ENCODE measurements at regions not wholly inside any gene's neighbourhood (a gene's known extent, or its start where the extent isn't known, plus 50 kb on each side); places are given as distances from the start of the nearest gene placed in this dataset.

DNA sequence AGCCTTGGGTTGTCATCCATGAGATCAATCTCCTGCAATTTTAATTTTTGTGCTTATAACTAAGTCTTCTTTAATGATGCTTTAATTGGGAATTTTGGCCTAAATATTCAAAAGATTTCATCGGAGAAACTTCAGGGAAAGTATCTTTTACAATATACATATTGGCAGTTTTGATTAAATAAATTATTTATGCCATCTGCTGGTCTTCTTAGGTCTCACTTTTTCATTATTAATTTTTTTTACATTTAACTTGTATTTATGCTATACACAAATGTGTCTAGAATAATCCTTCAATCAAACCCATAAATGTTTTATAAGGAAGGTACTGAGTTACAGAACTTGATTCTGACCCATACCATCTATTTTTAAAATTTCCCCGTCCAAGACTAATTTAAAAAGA, 95.1 kb upstream of the XPO1 start:
- no peak for ATAC-seq (ENCODE audit: insufficient number of reproducible peaks, low FRiP score, low read depth)
- H3K36me3 ChIP-seq = no peaks in the 10 kb centered on the region
- TF ChIP-seq, protein P1, sequence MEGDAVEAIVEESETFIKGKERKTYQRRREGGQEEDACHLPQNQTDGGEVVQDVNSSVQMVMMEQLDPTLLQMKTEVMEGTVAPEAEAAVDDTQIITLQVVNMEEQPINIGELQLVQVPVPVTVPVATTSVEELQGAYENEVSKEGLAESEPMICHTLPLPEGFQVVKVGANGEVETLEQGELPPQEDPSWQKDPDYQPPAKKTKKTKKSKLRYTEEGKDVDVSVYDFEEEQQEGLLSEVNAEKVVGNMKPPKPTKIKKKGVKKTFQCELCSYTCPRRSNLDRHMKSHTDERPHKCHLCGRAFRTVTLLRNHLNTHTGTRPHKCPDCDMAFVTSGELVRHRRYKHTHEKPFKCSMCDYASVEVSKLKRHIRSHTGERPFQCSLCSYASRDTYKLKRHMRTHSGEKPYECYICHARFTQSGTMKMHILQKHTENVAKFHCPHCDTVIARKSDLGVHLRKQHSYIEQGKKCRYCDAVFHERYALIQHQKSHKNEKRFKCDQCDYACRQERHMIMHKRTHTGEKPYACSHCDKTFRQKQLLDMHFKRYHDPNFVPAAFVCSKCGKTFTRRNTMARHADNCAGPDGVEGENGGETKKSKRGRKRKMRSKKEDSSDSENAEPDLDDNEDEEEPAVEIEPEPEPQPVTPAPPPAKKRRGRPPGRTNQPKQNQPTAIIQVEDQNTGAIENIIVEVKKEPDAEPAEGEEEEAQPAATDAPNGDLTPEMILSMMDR (IDR thresholded peaks at IDR 0.05) = no peak
- no peaks in the 10 kb centered on the region for H3K27me3 ChIP-seq (replicated peaks; ENCODE audit: insufficient read depth)
- H3K9me3 ChIP-seq = no peaks in the 10 kb centered on the region
- no peaks in the 10 kb centered on the region for H3K4me1 ChIP-seq (ENCODE audit: control insufficient read depth in 1 of 2, low read depth in 2 of 2)
- H3K27ac ChIP-seq = no peak overlapping the region
- no peak overlapping the region for H3K4me3 ChIP-seq
- no peak for DNase-seq (ENCODE audit: low spot score)

DNA sequence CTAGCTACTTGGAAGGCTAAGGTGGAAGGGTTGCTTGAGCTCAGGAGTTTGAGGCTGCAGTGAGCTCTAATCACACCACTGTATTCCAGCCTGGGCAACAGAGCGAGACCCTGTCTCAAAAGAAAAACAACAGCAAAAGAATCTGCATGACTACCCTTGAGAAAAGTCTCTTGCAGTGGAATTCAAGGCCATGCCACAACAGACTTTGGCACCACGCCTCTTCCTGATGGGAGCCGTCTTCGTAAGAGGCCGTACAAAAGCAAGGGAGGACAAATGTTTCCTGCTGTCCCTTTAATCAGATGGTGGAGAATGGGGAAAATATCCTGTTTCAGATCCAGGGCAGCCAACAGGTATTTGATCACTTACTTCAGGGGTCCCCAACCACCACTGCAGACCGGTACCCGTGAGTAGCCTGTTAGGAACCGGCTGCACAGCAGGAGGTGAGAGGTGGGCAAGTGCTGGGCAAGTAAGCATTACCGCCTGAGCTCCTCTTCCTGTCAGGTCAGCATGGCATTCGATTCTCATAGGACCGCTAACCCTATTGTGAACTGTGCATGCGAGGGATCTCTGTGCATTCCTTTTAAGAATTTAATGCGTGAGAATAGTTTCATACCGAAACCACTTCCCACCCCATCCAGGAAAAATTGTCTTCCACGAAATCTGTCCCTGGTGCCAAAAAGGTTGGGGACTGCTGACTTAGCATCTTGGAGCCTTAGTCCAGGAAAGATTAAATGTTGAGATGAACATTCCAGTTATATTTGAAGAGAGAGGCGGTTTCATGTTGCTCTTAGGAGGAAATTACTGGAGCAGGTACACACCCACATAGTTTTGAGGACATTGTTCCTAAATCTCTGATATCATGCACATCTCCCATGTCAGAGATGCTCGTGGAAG, 94.4 kb upstream of the XPO1 start:
- Histone ChIP-seq H3K4me3 (no peak overlapping the region), H3K27ac (no peak overlapping the region), H3K27me3 (replicated peaks; ENCODE audit: insufficient read depth) (no peaks in the 10 kb centered on the region), H3K9me3 (no peaks in the 10 kb centered on the region), H3K4me1 (ENCODE audit: control insufficient read depth in 1 of 2, low read depth in 2 of 2) (no peaks in the 10 kb centered on the region), H3K36me3 (no peaks in the 10 kb centered on the region)
- DNase-seq (ENCODE audit: low spot score) (no peak), ATAC-seq (ENCODE audit: insufficient number of reproducible peaks, low FRiP score, low read depth) (no peak)
- TF ChIP-seq, protein P1 (IDR thresholded peaks at IDR 0.05) = no peak

DNA sequence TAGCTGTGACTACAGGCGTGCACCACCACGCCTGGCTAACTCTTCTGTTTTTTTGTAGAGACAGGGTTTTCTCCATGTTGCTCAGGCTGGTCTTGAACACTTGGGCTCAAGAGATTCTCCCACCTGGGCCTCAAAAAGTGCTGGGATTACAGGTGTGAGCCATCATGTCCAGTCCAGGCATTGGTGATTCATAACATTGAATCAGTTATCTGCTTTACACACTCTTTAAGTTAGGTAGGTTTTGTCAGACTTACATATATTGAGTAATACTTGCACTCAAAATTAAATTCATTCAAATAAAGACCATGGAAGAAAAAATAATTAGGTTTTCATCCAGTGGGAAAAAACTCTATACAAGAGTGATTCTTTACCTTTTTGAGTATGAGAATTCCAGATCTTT, 93.2 kb upstream of the XPO1 start:
- no peaks in the 10 kb centered on the region for H3K36me3 ChIP-seq
- no peaks in the 10 kb centered on the region for H3K9me3 ChIP-seq
- ATAC-seq (ENCODE audit: insufficient number of reproducible peaks, low FRiP score, low read depth) (no peak), DNase-seq (ENCODE audit: low spot score) (no peak)
- no peak overlapping the region for H3K27ac ChIP-seq
- no peak overlapping the region for H3K4me3 ChIP-seq
- no peaks in the 10 kb centered on the region for H3K4me1 ChIP-seq (ENCODE audit: control insufficient read depth in 1 of 2, low read depth in 2 of 2)
- TF ChIP-seq, protein P1 (IDR thresholded peaks at IDR 0.05) = no peak
- H3K27me3 ChIP-seq (replicated peaks; ENCODE audit: insufficient read depth) = no peaks in the 10 kb centered on the region

DNA sequence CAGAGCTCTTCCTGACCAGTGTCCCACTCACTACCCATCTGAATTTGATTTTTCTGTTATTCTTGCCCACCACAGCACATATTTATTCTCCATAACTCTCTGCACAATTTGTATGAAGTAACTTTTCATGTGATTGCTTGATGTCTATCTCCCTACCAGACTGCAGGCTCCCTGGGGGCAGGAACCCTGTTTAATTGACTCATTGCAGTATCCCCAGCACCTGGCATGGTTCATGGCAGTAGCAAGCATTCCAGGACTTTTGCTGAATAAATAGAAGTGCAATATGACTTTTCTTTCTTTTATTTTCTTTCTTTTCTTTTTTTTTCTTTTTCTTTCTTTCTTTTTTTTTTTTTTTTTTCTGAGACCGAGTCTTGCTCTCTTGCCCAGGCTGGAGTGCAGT, 88.7 kb upstream of the XPO1 start:
- ATAC-seq (ENCODE audit: insufficient number of reproducible peaks, low FRiP score, low read depth) (no peak), DNase-seq (ENCODE audit: low spot score) (no peak)
- H3K4me3 ChIP-seq = no peak overlapping the region
- H3K36me3 ChIP-seq = no peaks in the 10 kb centered on the region
- TF ChIP-seq, protein P1 (IDR thresholded peaks at IDR 0.05) = no peak
- H3K4me1 ChIP-seq (ENCODE audit: control insufficient read depth in 1 of 2, low read depth in 2 of 2) = no peaks in the 10 kb centered on the region
- H3K27ac ChIP-seq = no peak overlapping the region
- H3K27me3 ChIP-seq (replicated peaks; ENCODE audit: insufficient read depth) = no peaks in the 10 kb centered on the region
- no peaks in the 10 kb centered on the region for H3K9me3 ChIP-seq

DNA sequence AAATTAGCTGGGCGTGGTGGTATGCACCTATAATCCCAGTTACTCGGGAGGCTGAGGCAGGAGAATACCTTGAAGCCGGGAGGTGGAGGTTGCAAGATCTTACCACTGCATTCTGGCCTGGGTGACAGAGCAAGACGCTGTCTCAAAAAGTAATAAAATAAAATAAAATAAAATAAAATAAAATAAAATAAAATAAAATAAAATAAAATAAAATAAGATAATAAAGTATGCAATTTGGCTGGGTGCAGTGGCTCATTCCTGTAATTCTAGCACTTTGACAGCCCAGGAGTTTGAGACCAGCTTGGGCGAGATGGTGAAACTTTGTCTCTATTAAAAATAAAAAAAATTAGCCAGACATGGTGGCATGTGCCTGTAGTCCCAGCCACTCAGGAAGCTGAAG, 85.6 kb upstream of the XPO1 start:
- no peaks in the 10 kb centered on the region for H3K27me3 ChIP-seq (replicated peaks; ENCODE audit: insufficient read depth)
- DNase-seq (ENCODE audit: low spot score) (no peak), ATAC-seq (ENCODE audit: insufficient number of reproducible peaks, low FRiP score, low read depth) (no peak)
- TF ChIP-seq, protein P1 (IDR thresholded peaks at IDR 0.05) = no peak
- H3K36me3 ChIP-seq = no peaks in the 10 kb centered on the region
- H3K4me3 ChIP-seq = no peak overlapping the region
- H3K9me3 ChIP-seq = no peaks in the 10 kb centered on the region
- no peaks in the 10 kb centered on the region for H3K4me1 ChIP-seq (ENCODE audit: control insufficient read depth in 1 of 2, low read depth in 2 of 2)
- no peak overlapping the region for H3K27ac ChIP-seq
